Activated CD4-positive, alpha-beta memory T cell treated with anti-CD3 and anti-CD28 coated beads for 36 hours (primary cell): ENCODE measurements at regions not wholly inside any gene's neighbourhood (a gene's known extent, or its start where the extent isn't known, plus 50 kb on each side); places are given as distances from the start of the nearest gene placed in this dataset.

ENCODE experiments used
- CTCF ChIA-PET: fragments of 350-600 bp; sonication (Branson Sonifier 250); formaldehyde crosslinking; loops from one replicate; lab custom pipeline; 2021; ENCODE audit warnings: antibody characterized with exemption, inconsistent platforms; lab: Charles Lee
- POLR2A ChIA-PET: fragments of 350-600 bp; sonication (Branson Sonifier 250); formaldehyde crosslinking; loops from one replicate; lab custom pipeline; 2021; ENCODE audit warnings: antibody characterized with exemption; lab: Charles Lee
- DNase-seq: peaks from one replicate; pipeline ENCODE4 v3.0.0-alpha.2; 2020
- H3K27ac Mint-ChIP-seq: one replicate; pipeline ENCODE4 v1.8.0; 2021; ENCODE audit warnings: mixed read lengths
- H3K27me3 Mint-ChIP-seq: one replicate; pipeline ENCODE4 v1.8.0; 2021; ENCODE audit warnings: mixed read lengths
- H3K36me3 Mint-ChIP-seq: one replicate; pipeline ENCODE4 v1.8.0; 2021; ENCODE audit warnings: mixed read lengths
- H3K4me1 Mint-ChIP-seq: one replicate; pipeline ENCODE4 v1.8.0; 2021; ENCODE audit warnings: low read depth, mixed read lengths
- H3K4me3 Mint-ChIP-seq: one replicate; pipeline ENCODE4 v1.8.0; 2021; ENCODE audit warnings: mild to moderate bottlenecking, mixed read lengths
- H3K9me3 Mint-ChIP-seq: one replicate; pipeline ENCODE4 v1.8.0; 2021; ENCODE audit warnings: mixed read lengths
- intact Hi-C: fragments of 100-400 bp; cut with micrococcal nuclease; formaldehyde crosslinking; loops from one replicate; pipeline ENCODE4 v1.15.1; 2023

DNA sequence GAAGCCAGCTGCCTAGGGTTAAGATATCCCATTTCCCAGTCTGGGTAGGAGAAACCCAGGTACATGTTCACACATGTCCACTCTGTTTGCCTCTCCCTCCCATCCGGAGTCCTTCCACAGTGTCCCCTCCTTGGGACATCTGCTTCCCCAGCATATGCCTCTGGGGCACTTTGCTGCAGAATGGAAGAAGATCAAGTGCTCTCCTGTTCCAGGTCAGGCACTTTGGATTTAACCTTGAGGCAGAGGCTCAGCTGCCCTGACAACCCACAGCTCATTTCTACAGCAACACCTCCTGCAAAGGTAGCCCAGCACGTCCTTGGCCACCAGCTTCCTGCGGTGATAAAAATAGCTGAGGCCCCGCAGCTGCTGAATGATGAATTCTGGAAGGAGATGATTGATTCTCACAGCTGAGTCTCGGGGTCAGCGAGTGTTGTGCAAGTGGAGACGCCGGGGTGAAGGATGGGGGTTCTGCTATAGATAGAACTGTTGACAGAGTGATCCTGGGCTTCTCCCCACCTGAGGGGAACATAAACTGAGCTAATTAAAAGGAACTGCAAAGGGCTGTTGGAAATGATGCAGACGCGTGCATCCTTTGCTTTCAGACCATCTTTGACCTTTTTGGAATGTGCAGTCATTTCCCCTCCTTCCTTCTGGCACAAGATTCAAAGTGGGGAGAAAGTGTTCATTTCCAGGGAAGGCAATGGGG lies 145.0 kb downstream of the SLC38A6 start:
- no peak overlapping the region for H3K4me3 Mint-ChIP-seq
- peaks cover 2% of the 10 kb centered on the region for H3K4me1 Mint-ChIP-seq
- intact Hi-C loops = no loop called here
- ChIA-PET CTCF (no interaction called here), POLR2A (no interaction called here)
- H3K36me3 Mint-ChIP-seq = no peaks in the 10 kb centered on the region
- H3K27me3 Mint-ChIP-seq = peaks cover 7% of the 10 kb centered on the region
- no peak for DNase-seq
- H3K27ac Mint-ChIP-seq = no peak overlapping the region
- H3K9me3 Mint-ChIP-seq = peaks cover 3% of the 10 kb centered on the region

DNA sequence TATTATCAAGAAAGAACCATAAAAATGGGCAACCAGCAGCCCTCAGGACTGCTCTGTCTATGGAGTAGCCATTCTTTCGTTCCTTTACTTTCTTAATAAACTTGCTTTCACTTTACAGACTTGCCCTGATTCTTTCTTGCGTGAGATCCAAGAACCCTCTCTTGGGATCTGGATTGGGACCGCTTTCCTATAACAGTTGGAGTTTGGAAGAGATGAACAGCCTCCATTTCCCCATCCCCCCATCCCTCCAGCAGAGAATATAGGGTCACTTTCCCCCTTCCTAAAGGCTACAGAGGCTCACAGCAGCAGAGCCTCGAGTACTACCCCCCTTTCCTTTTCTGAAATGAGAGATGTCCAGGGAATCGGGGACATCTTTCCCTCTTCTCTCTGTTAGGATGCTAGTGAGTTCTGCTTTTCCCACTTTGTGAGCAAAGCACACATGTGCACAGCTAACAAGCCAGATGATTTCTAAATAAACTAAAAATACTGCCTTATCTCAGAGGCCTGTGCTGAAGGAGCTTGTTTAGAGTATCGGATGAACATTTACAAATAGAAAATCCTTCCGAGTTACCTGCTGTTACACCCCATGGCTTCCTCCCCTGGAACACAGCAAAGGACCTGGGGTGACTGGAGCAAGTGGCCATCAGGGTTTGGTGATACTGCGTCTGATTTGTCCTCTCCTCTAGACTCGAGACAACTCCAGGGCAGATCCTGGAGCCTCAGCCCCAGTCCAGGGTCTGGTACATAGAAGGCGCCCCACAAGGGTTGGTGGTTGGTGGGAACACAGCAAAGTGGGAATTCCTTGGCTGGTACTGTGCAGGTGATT lies 144.2 kb downstream of the SLC38A6 start:
- Mint-ChIP-seq H3K27me3 (peaks cover 7% of the 10 kb centered on the region), H3K9me3 (peaks cover 6% of the 10 kb centered on the region), H3K4me1 (peaks cover 10% of the 10 kb centered on the region), H3K36me3 (no peaks in the 10 kb centered on the region), H3K27ac (no peak overlapping the region), H3K4me3 (no peak overlapping the region)
- ChIA-PET CTCF (no interaction called here), POLR2A (no interaction called here)
- intact Hi-C loops = no loop called here
- no peak for DNase-seq

DNA sequence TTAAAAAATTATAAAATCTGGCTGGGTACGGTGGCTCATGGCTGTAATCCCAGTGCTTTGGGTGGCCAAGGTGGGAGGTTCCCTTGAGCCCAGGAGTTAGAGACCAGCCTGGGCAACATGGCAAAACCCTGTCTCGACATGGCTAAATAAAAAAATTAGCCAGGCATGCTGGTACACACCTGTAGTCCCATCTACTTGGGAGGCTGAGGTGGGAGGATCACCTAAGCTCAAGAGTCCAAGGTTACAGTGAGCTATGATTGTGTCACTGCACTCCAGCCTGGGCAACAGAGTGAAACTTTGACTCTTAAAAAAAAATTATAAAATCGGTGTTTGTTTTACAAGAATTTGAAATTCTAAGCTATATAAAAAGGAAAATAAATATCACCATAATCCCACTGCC lies 141.8 kb downstream of the SLC38A6 start:
- Mint-ChIP-seq H3K27ac (no peak overlapping the region), H3K4me3 (no peak overlapping the region), H3K36me3 (no peaks in the 10 kb centered on the region), H3K9me3 (peaks cover 6% of the 10 kb centered on the region), H3K27me3 (peaks cover 7% of the 10 kb centered on the region), H3K4me1 (peaks cover 12% of the 10 kb centered on the region)
- POLR2A ChIA-PET = no interaction called here
- CTCF ChIA-PET = no interaction called here
- intact Hi-C loops = no loop called here
- no peak for DNase-seq

DNA sequence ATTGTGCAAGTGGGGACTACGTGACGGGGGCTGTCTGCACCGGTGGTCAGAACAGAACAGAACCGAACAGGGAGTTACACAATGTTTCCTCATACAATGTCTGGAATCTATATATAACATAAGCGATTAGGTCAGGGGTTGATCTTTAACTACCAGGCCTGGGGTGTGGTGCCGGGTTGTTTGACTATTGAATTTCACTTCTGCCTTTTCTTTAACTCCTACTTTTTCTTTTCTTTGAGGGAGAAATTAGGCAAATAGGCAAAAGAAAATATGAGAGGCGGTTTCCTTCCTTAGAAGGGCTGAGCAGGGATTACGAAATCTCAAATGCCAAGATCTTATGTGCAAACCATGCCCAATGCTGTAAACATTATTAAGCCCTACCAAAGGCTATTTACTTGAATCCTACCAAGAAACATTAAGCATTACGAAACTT lies 140.3 kb downstream of the SLC38A6 start:
- H3K9me3 Mint-ChIP-seq = peaks cover 6% of the 10 kb centered on the region
- no peak overlapping the region for H3K27ac Mint-ChIP-seq
- H3K36me3 Mint-ChIP-seq = no peaks in the 10 kb centered on the region
- CTCF ChIA-PET = no interaction called here
- no peak overlapping the region for H3K4me3 Mint-ChIP-seq
- intact Hi-C loops = no loop called here
- DNase-seq = no peak
- H3K27me3 Mint-ChIP-seq = no peaks in the 10 kb centered on the region
- POLR2A ChIA-PET = no interaction called here
- peaks cover 12% of the 10 kb centered on the region for H3K4me1 Mint-ChIP-seq

DNA sequence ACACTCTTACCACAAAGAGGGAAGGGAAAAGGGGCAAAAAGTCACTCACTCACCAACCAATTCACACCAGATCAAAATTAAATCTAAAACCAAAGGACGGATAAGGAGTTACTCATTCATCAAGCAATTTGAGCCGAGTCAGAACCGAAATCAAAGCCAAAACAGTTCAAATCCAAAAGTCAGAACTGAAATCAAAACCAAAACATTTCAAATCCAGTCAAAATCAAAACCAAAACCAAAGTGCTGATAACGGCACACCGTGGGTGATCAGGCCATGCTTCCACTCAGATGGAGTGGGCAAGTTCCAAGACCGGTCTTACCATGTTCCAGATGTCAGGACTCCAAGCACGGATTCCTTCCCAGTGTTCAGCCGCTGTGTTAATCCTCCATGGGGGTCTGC lies 139.5 kb downstream of the SLC38A6 start:
- no peak overlapping the region for H3K4me3 Mint-ChIP-seq
- H3K36me3 Mint-ChIP-seq = no peaks in the 10 kb centered on the region
- DNase-seq = peak; percentile 42
- no peaks in the 10 kb centered on the region for H3K27me3 Mint-ChIP-seq
- H3K4me1 Mint-ChIP-seq = peaks cover 12% of the 10 kb centered on the region
- ChIA-PET POLR2A (no interaction called here), CTCF (no interaction called here)
- intact Hi-C loops = loop anchor here (1.0 kb wide), 1 partner anchor 58 kb away; no protein-coding TSS in a partner anchor
- H3K27ac Mint-ChIP-seq = no peak overlapping the region
- H3K9me3 Mint-ChIP-seq = peaks cover 6% of the 10 kb centered on the region

DNA sequence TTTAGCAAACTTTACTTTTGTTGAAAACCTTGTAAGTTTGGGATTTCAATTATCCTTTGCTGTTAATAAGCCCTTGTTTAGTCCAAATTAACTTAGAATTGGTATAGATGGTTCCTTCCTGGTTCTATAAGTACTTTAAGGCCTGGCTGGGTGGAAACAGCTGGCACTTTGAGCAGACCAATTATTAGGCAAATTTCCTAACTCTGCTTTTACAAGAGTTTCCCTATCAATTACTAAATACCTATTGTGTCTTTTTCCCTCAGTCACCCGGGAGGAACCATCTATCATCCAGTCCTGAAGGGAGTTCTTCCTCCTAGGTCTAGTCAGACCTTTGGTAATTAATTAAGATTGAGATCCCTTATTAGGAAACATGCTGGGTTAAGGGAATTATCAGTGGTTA lies 138.0 kb downstream of the SLC38A6 start:
- ChIA-PET CTCF (no interaction called here), POLR2A (no interaction called here)
- peaks cover 12% of the 10 kb centered on the region for H3K4me1 Mint-ChIP-seq
- intact Hi-C loops = no loop called here
- no peaks in the 10 kb centered on the region for H3K36me3 Mint-ChIP-seq
- H3K4me3 Mint-ChIP-seq = no peak overlapping the region
- H3K27ac Mint-ChIP-seq = no peak overlapping the region
- H3K9me3 Mint-ChIP-seq = peaks cover 19% of the 10 kb centered on the region
- H3K27me3 Mint-ChIP-seq = no peaks in the 10 kb centered on the region
- DNase-seq = no peak

DNA sequence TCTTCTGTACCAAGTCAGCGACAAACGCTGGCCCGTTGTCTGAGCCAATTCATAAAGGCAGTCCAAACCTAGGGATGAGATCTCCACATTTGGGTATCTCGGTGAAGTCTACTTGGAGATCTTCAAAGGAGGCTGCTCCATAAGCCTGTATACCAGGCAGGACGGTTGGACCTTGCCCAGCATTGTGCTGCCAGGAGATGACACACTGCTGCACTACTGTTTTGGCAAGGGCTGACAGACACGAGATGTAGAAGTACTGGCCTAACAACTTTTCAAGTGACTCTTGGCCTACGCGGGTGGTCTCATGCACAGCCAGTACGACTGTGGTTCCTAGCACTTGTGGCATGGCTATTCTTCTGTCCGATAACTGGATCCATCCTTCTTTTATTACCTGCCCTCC lies 135.3 kb downstream of the SLC38A6 start:
- H3K9me3 Mint-ChIP-seq = peaks cover 23% of the 10 kb centered on the region
- intact Hi-C loops = no loop called here
- H3K27me3 Mint-ChIP-seq = peaks cover 2% of the 10 kb centered on the region
- H3K4me1 Mint-ChIP-seq = peaks cover 12% of the 10 kb centered on the region
- ChIA-PET CTCF (no interaction called here), POLR2A (no interaction called here)
- peaks cover 3% of the 10 kb centered on the region for H3K36me3 Mint-ChIP-seq
- no peak overlapping the region for H3K4me3 Mint-ChIP-seq
- no peak overlapping the region for H3K27ac Mint-ChIP-seq
- DNase-seq = no peak

DNA sequence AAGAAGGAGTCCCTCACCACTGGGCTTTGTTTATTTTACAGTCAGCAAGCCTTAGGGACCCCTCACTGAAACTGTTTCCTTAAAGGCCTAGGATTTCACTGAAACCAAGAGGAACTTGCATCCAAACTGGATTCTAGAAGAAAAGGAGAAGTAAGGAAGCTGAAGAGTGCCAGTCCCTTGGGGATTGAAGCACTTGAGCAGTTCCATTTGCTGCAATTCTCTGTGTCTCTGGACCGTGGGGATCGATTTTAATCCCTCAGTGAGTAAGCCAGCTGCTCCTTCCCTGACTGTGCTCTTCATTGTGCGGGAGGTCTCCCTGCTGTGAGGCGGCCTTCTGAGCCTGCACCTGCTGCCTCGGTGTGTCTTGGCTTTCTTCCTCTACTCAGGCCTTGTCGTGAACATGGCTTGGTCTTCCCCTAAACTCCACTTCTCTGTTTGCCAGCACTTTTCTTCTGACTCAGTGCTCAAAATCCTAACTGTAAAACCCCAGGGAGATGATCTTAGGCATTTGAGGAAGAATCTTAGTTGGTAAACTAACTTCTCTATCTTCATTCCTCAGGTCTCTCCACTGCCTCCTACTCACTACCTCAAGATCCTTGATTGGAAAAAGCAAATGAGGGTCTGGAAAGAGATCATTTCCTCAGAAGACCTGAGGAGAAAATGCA lies 132.6 kb downstream of the SLC38A6 start:
- intact Hi-C loops = no loop called here
- no peak overlapping the region for H3K27ac Mint-ChIP-seq
- H3K36me3 Mint-ChIP-seq = peaks cover 3% of the 10 kb centered on the region
- H3K4me1 Mint-ChIP-seq = peaks cover 6% of the 10 kb centered on the region
- peaks cover 2% of the 10 kb centered on the region for H3K27me3 Mint-ChIP-seq
- H3K9me3 Mint-ChIP-seq = peaks cover 17% of the 10 kb centered on the region
- ChIA-PET CTCF (no interaction called here), POLR2A (no interaction called here)
- no peak overlapping the region for H3K4me3 Mint-ChIP-seq
- DNase-seq = no peak

DNA sequence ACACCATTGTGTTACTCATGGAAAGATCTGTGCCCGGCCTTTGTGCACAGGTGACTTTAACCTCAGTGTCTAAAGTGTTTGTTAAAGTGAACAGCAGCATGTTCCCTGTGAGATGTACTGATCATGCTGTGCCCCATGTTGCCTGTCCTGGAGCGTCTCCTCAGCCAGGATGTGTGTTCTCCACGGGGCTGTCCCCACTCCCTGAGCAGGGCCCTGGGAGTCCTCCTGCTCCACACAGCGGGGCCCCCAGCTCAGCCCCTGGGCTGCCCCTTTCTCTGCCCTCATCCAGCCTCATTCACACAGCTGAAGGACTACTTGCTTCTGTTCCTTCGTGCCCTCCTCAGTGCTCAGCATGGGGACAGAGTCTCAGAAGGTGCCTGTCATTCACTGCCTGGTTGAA lies 131.5 kb downstream of the SLC38A6 start:
- H3K27ac Mint-ChIP-seq = no peak overlapping the region
- ChIA-PET CTCF (no interaction called here), POLR2A (no interaction called here)
- peaks cover 17% of the 10 kb centered on the region for H3K9me3 Mint-ChIP-seq
- peaks cover 3% of the 10 kb centered on the region for H3K36me3 Mint-ChIP-seq
- peaks cover 6% of the 10 kb centered on the region for H3K4me1 Mint-ChIP-seq
- peaks cover 2% of the 10 kb centered on the region for H3K27me3 Mint-ChIP-seq
- DNase-seq = no peak
- no peak overlapping the region for H3K4me3 Mint-ChIP-seq
- intact Hi-C loops = no loop called here

DNA sequence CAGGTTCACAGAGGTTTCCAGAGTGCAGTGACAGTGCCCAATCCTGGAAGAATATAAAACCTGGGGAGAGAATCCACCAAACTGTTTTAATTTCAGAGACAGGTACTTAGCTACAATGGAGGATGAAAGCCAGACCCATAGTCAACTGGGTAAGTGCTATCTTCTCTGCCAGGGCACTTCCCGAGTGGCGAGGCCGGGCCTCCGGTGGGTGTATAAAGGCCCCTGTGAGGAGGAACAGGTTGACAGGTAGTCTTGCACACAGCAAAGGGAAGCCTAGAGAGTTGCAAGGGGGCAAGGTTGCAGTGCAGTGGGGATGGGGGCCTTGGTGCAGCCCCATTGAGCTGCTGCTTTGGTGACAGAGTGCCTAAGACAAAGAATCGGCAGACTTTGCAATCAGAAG lies 130.7 kb downstream of the SLC38A6 start:
- POLR2A ChIA-PET = no interaction called here
- intact Hi-C loops = no loop called here
- Mint-ChIP-seq H3K27ac (no peak overlapping the region), H3K9me3 (peaks cover 17% of the 10 kb centered on the region), H3K27me3 (peaks cover 2% of the 10 kb centered on the region), H3K36me3 (peaks cover 3% of the 10 kb centered on the region), H3K4me1 (peaks cover 6% of the 10 kb centered on the region), H3K4me3 (no peak overlapping the region)
- CTCF ChIA-PET = no interaction called here
- DNase-seq = no peak

DNA sequence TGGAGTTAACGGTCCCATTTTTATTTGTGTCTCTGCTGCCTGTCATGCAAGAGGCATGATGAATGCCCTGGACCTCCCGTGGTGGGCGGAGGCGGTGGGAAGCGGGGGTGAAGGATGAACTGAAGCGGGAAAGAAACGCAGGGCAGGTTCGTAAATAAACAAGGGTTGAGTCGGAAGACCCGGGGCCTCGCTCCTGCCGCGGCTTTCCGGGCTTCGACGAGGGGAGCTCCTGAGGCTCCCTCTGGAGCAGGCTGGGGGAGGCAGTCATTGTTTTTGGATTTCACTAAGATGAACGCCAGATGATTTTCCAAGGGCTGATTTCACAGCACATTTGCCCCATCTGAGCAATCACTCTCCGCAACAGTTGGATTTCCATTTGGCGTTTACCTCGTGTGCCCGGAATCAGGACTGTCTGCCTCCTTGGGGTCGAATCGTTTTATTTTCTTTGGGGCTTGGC lies 130.2 kb downstream of the SLC38A6 start:
- ChIA-PET CTCF (no interaction called here), POLR2A (no interaction called here)
- Mint-ChIP-seq H3K9me3 (peaks cover 17% of the 10 kb centered on the region), H3K27ac (no peak overlapping the region), H3K4me3 (no peak overlapping the region), H3K4me1 (peaks cover 6% of the 10 kb centered on the region), H3K27me3 (peaks cover 2% of the 10 kb centered on the region), H3K36me3 (peaks cover 3% of the 10 kb centered on the region)
- intact Hi-C loops = no loop called here
- DNase-seq = no peak

DNA sequence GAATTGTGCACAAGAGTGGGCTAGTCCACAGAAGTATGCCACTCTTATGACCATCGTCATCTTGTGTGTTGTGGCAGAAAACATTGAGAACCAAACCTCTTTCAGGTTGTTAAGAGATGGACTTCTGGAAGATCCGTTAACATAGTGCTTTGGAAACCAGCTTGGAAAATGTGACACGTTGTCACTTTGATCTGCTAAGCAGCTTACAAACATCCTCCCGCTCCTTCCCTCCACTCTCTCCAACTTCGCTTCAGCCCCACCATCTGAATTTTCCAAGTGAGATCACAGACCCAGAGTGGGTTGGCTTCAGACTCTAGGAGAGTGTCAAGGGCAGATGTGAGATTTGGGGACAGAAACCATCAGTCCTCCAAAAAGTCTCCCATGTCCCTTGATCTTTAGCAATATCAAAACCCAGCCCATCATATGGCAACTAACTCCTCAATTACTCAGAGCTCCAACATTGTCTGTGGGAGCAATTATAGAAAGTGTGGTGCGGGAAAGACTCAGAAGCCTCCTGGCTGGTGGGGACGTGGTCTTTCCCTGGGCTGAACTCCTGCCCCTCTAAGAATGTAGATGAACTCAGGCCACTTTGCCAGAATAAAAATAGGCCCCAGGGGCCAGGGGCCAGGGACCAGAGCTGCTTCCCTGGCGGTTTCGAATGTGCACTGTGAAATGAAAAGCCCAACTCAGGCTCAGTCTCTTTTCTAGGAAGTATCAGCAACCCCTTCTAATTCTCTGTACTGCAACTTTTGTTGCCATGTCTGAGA lies 129.5 kb downstream of the SLC38A6 start:
- DNase-seq = no peak
- Mint-ChIP-seq H3K27ac (no peak overlapping the region), H3K27me3 (peaks cover 2% of the 10 kb centered on the region), H3K9me3 (peaks cover 17% of the 10 kb centered on the region), H3K36me3 (peaks cover 3% of the 10 kb centered on the region), H3K4me3 (no peak overlapping the region), H3K4me1 (peaks cover 6% of the 10 kb centered on the region)
- CTCF ChIA-PET = no interaction called here
- POLR2A ChIA-PET = no interaction called here
- intact Hi-C loops = no loop called here
